ENCODE measurements at regions not wholly inside any gene's neighbourhood (a gene's known extent, or its start where the extent isn't known, plus 50 kb on each side); places are given as distances from the start of the nearest gene placed in this dataset.

DNA sequence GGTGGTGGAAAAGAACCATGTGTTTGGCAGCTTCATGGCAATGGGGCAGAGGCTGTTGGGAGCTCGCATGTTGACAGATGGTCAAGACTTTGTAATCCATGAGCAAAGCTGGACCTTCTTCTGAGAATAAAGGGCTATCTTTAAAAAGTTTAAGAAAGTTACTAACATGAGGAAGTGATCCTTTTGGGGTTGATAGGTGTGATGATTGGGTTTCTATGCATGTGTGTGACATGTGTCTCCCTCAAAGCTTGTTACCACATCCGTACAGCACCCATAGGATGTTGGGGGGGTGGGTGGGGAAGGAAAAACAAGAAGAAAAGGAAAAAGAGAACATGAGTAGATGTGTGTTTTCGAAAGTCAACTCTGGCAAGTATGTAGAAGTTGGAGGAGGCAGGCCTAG lies 123.0 kb upstream of the TLR3 start:
- Histone ChIP-seq H3K4me1 (ENCODE audit: insufficient read depth) (no peaks in the 10 kb centered on the region), H3K9ac (no peak overlapping the region), H3K9me3 (ENCODE audit: low read depth) (no peaks in the 10 kb centered on the region), H4K20me1 (ENCODE audit: insufficient read depth) (no peaks in the 10 kb centered on the region), H3K27ac (no peak overlapping the region), H3K36me3 (ENCODE audit: low read depth) (no peaks in the 10 kb centered on the region), H3K79me2 (ENCODE audit: insufficient read depth) (no peaks in the 10 kb centered on the region), H2AFZ (no peak overlapping the region), H3K27me3 (replicated peaks; ENCODE audit: insufficient read depth) (peaks cover 4% of the 10 kb centered on the region; the same call in 1 of the 2 replicates), H3K9me2 (ENCODE audit: insufficient read depth) (no peaks in the 10 kb centered on the region), H3K4me3 (no peak overlapping the region), H3F3A (ENCODE audit: insufficient read depth) (no peaks in the 10 kb centered on the region), H3K4me2 (ENCODE audit: unreplicated experiment) (no peak overlapping the region)
- no peak for TF ChIP-seq EZH2 (IDR thresholded peaks at IDR 0.05; ENCODE audit: insufficient read depth, poor library complexity, severe bottlenecking)
- TF ChIP-seq EZH2phosphoT487 (IDR thresholded peaks at IDR 0.05; ENCODE audit: insufficient read depth, low read depth), result no peak
- no peak for DNase-seq
- in situ Hi-C loops (cut with MboI), result no loop called here
- WGBS, 2 experiments (ENCODE audit: low coverage in 1 of 2, low lambda C conversion rate in 2 of 2, missing lambda C conversion rate in 2 of 2), result 22 to 27% methylated on average over 3 of the region's 3 CpGs

DNA sequence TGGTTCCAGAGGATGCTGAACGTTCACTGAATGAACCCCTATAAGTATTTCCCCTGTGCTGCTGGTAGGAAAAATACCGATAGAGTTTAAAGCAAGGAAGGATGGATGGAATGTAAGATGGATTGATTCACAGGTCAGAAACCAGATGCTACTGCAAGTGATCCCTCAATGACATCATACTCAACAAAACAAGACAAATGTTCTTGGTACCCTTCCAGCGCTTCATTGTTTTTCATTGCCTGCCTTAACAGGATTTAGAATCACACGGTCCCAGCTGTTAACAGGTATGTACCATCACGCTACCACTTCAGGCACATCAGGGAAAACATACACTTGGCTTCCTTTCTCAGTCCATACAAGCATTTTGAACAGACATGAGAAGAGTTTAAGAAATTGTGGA lies 118.1 kb upstream of the TLR3 start:
- in situ Hi-C loops (cut with MboI), result no loop called here
- no peak overlapping the region for H3K9ac ChIP-seq
- H3K79me2 ChIP-seq (ENCODE audit: insufficient read depth), result no peaks in the 10 kb centered on the region
- H3K36me3 ChIP-seq (ENCODE audit: low read depth), result no peaks in the 10 kb centered on the region
- H3K9me2 ChIP-seq (ENCODE audit: insufficient read depth), result no peaks in the 10 kb centered on the region
- 31 to 33% methylated on average over 5 of the region's 5 CpGs for WGBS, 2 experiments (ENCODE audit: low coverage in 1 of 2, low lambda C conversion rate in 2 of 2, missing lambda C conversion rate in 2 of 2)
- H3K4me1 ChIP-seq (ENCODE audit: insufficient read depth), result no peaks in the 10 kb centered on the region
- H3F3A ChIP-seq (ENCODE audit: insufficient read depth), result no peaks in the 10 kb centered on the region
- H3K27me3 ChIP-seq (replicated peaks; ENCODE audit: insufficient read depth), result peaks cover 15% of the 10 kb centered on the region; the same call in 1 of the 2 replicates
- no peak for TF ChIP-seq EZH2phosphoT487 (IDR thresholded peaks at IDR 0.05; ENCODE audit: insufficient read depth, low read depth)
- no peak for TF ChIP-seq EZH2 (IDR thresholded peaks at IDR 0.05; ENCODE audit: insufficient read depth, poor library complexity, severe bottlenecking)
- no peak for DNase-seq
- H4K20me1 ChIP-seq (ENCODE audit: insufficient read depth), result no peaks in the 10 kb centered on the region
- no peak overlapping the region for H2AFZ ChIP-seq
- no peak overlapping the region for H3K4me2 ChIP-seq (ENCODE audit: unreplicated experiment)
- no peak overlapping the region for H3K4me3 ChIP-seq
- no peak overlapping the region for H3K27ac ChIP-seq
- no peaks in the 10 kb centered on the region for H3K9me3 ChIP-seq (ENCODE audit: low read depth)

DNA sequence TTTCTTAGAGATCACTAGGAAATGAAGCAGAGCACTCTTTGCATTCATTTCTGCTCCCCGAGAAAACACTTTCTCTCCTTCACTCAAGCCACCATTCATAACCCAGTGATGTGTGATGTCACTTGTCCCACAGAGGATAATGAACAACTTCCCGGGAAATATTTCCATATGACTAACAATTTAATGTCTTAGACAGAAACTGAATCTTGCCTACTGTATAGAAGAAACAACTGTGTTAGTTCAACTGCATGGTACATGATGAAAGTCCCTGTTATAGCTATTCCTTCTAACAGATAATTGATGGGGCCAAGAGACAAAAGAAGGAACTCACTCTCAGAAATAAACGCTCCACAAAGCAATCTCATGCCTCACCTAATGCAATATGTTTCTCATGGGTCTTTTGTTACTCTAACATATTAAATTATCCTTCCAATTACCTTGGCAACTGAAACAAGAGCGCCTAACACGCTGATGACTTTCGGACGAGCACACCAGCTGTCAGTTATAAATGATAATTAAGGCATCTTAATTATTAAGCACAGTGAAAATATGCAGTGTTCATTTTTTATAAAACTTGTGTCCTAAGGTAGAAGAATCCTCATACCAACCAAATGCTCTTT lies 113.7 kb upstream of the TLR3 start:
- TF ChIP-seq EZH2 (IDR thresholded peaks at IDR 0.05; ENCODE audit: insufficient read depth, poor library complexity, severe bottlenecking) (no peak), EZH2phosphoT487 (IDR thresholded peaks at IDR 0.05; ENCODE audit: insufficient read depth, low read depth) (no peak)
- no peak overlapping the region for H3K27ac ChIP-seq
- H3K9me3 ChIP-seq (ENCODE audit: low read depth), result no peaks in the 10 kb centered on the region
- H2AFZ ChIP-seq, result no peak overlapping the region
- no peak overlapping the region for H3K4me2 ChIP-seq (ENCODE audit: unreplicated experiment)
- H3F3A ChIP-seq (ENCODE audit: insufficient read depth), result no peaks in the 10 kb centered on the region
- H3K27me3 ChIP-seq (replicated peaks; ENCODE audit: insufficient read depth), result peaks cover 24% of the 10 kb centered on the region
- no peaks in the 10 kb centered on the region for H4K20me1 ChIP-seq (ENCODE audit: insufficient read depth)
- no peak for DNase-seq
- H3K9ac ChIP-seq, result no peak overlapping the region
- no peaks in the 10 kb centered on the region for H3K9me2 ChIP-seq (ENCODE audit: insufficient read depth)
- no peaks in the 10 kb centered on the region for H3K4me1 ChIP-seq (ENCODE audit: insufficient read depth)
- in situ Hi-C loops (cut with MboI), result no loop called here
- no peaks in the 10 kb centered on the region for H3K79me2 ChIP-seq (ENCODE audit: insufficient read depth)
- H3K36me3 ChIP-seq (ENCODE audit: low read depth), result no peaks in the 10 kb centered on the region
- 28 to 38% methylated on average over 7 of the region's 7 CpGs for WGBS, 2 experiments (ENCODE audit: low coverage in 1 of 2, low lambda C conversion rate in 2 of 2, missing lambda C conversion rate in 2 of 2)
- H3K4me3 ChIP-seq, result no peak overlapping the region

DNA sequence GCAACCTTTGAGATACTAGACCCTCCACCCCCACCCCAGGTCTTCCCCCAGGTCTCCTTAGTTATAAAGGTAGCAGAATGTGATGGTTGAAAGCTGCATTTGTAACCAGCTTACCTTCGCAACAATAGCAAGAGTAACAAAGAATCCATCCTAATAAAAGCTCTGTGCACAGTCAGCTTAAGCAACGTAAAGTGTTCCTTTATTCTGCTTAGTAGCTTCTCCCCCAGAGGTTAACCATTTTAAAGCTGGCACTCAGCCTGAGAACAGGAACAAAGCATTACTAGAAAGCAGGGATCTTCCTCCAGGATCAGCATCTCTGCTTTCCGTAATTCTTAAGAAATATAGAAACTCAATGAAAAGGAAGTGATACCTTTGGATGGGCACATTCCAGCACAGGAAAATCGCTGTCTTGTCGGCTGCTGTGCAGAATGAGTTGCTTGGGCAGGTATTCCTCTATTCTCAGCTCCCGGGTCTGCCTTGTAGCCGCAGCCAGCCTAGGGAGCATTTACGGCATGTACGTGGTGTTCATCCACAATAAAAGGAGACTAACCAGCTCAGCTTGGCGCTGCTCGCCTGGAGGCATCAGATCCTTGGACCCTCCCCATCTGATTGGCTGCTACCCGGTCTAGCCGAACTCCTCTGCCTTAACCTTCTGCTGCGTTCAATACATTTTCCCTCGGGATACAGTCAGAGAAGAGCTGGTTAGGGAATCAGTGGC lies 113.0 kb upstream of the TLR3 start:
- Histone ChIP-seq H3K27ac (no peak overlapping the region), H3F3A (ENCODE audit: insufficient read depth) (no peaks in the 10 kb centered on the region), H3K9me2 (ENCODE audit: insufficient read depth) (no peaks in the 10 kb centered on the region), H4K20me1 (ENCODE audit: insufficient read depth) (no peaks in the 10 kb centered on the region), H3K36me3 (ENCODE audit: low read depth) (no peaks in the 10 kb centered on the region), H3K27me3 (replicated peaks; ENCODE audit: insufficient read depth) (peaks cover 20% of the 10 kb centered on the region; the same call in 1 of the 2 replicates), H3K4me1 (ENCODE audit: insufficient read depth) (no peaks in the 10 kb centered on the region), H3K9me3 (ENCODE audit: low read depth) (no peaks in the 10 kb centered on the region), H3K79me2 (ENCODE audit: insufficient read depth) (no peaks in the 10 kb centered on the region), H3K4me2 (ENCODE audit: unreplicated experiment) (no peak overlapping the region), H2AFZ (no peak overlapping the region), H3K4me3 (no peak overlapping the region), H3K9ac (no peak overlapping the region)
- WGBS, 2 experiments (ENCODE audit: low coverage in 1 of 2, low lambda C conversion rate in 2 of 2, missing lambda C conversion rate in 2 of 2), result 16 to 19% methylated on average over 15 of the region's 15 CpGs
- no peak for TF ChIP-seq EZH2phosphoT487 (IDR thresholded peaks at IDR 0.05; ENCODE audit: insufficient read depth, low read depth)
- no peak for TF ChIP-seq EZH2 (IDR thresholded peaks at IDR 0.05; ENCODE audit: insufficient read depth, poor library complexity, severe bottlenecking)
- no peak for DNase-seq
- in situ Hi-C loops (cut with MboI), result no loop called here

Data from GM23248 (cell line).